Activated T-cell treated with anti-CD3 and anti-CD28 coated beads, Interleukin-2, amount 50 U/mL, for 4 hours (primary cell): ENCODE measurements at regions not wholly inside any gene's neighbourhood (a gene's known extent, or its start where the extent isn't known, plus 50 kb on each side); places are given as distances from the start of the nearest gene placed in this dataset.
"Not testable (repeated sequence)": the region's sequence is repeated elsewhere in the genome, so short reads cannot be mapped to it uniquely, and the experiment has no call there.

Experiments
- ATAC-seq, 2 donors: fragments of 200-7000 bp; cut with Tn5 transposase; one replicate each; pipeline ENCODE4 v1.10.0; 2021
- DNase-seq: peaks from one replicate; pipeline ENCODE4 v3.0.0-alpha.2; 2020
- H3K27me3 Mint-ChIP-seq: one replicate; pipeline ENCODE4 v1.8.0; 2021; ENCODE audit warnings: low read depth, mixed read lengths
- H3K36me3 Mint-ChIP-seq: one replicate; pipeline ENCODE4 v1.8.0; 2022; ENCODE audit warnings: mixed read lengths; ENCODE audit not compliant: insufficient read depth
- H3K4me1 Mint-ChIP-seq: one replicate; pipeline ENCODE4 v1.8.0; 2021; ENCODE audit warnings: low read depth, mixed read lengths
- H3K4me3 Mint-ChIP-seq: one replicate; pipeline ENCODE4 v1.8.0; 2021; ENCODE audit warnings: mild to moderate bottlenecking, moderate library complexity, mixed read lengths
- H3K9me3 Mint-ChIP-seq: one replicate; pipeline ENCODE4 v1.8.0; 2021; ENCODE audit warnings: mixed read lengths

DNA sequence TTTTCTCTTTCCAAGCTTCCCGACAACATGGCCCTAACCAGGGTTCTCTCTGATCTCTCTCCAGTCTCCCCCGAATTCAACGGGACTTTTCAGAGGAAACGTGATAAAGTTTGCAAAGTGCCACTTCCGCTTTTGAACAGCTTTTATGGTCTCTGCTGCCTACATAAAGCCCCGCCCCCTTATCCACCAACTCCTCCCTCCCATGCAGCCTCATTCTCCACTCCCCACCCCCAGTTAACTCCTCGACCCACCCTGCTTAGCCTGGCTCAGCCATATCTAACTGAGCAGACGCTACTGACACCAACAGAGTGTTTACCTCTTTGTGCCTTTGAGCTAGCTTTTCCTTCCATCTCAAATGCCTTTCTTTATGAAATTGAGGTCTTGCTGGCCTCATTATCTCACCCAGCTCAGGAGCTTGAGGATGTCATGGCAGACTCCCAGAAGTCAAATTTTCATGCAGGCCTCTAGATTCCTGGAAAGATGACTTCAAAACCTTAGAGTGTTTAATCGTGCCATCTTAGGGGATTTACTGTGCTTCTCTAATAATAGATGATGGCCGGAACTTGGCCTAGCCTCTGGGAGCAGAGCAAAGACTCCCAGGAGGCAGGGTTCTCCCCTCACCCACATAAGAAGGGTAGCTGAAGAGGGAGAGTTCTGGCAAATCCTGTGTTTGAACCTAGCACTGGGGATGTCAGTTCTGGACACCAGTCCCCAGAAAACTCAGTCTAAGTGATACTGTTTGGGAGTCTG is 606.0 kb downstream of the BCOR start:
- Mint-ChIP-seq H3K4me3 (peak overlapping the region; percentile 42), H3K36me3 (no peaks in the 10 kb centered on the region), H3K4me1 (peaks cover 40% of the 10 kb centered on the region), H3K27me3 (no peaks in the 10 kb centered on the region), H3K9me3 (no peaks in the 10 kb centered on the region)
- DNase-seq (peak; percentile 53), ATAC-seq (peak; percentile 85 to 91)

DNA sequence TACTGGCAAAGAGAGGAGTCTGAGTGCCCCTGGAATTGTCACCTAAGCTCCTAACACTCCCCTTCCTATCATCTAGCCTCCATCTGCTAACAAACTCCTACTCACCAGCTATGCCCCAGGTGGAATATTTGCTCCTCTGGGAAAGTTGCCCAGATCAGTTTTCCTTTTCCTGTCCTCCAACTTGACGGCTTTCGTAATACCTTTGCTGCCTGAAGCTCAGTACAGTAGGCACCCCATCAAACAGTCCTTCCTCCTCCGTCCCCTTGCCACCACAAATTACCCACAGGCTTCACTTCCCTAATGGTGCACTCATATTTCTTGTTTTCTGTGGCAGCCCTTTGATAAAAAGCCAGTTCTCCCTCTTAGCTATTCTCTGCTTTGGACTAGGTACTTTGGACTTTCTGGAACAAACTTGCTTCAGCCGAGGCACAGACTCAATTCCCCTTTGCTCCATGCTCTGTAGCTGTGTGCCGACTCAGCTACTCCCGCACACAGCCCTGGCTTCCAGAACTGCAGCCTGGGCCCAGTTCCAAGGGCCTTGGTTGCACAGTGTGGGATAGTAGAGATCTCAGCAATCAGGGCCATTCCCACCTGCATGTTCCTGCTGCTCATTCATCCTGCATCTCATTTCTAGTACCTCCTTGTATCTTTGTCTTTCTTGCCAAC is 605.1 kb downstream of the BCOR start:
- ATAC-seq: no peak
- H3K36me3 Mint-ChIP-seq: no peaks in the 10 kb centered on the region
- no peak for DNase-seq
- H3K27me3 Mint-ChIP-seq: no peaks in the 10 kb centered on the region
- H3K4me1 Mint-ChIP-seq: peaks cover 34% of the 10 kb centered on the region
- no peak overlapping the region for H3K4me3 Mint-ChIP-seq
- H3K9me3 Mint-ChIP-seq: no peaks in the 10 kb centered on the region

DNA sequence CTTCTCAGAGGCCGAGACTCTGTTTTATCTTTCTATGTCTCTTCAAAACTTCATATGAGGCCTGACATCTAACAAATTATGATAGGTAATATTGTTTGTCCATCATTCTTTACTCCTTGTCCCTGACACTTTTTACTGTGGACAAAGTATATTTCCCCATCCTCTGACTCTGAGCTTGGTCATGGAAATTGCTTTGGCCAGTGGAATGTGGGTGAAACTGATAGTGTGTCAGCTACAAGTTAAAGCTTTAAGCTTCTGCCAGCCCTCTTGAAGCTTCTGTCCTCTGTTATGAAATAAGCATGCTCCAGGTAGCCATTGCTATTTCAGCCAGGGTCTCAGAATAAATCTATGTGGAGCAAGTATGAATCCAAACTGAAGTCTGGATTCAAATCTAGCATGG is 604.6 kb downstream of the BCOR start:
- Mint-ChIP-seq H3K36me3 (no peaks in the 10 kb centered on the region), H3K27me3 (no peaks in the 10 kb centered on the region), H3K9me3 (no peaks in the 10 kb centered on the region), H3K4me3 (no peak overlapping the region), H3K4me1 (peaks cover 30% of the 10 kb centered on the region)
- DNase-seq (no peak), ATAC-seq (no peak)

GRCh38 chrX:39497117-39497516 is 600.6 kb downstream of the BCOR start:
- H3K4me3 Mint-ChIP-seq, H3K9me3 Mint-ChIP-seq, H3K36me3 Mint-ChIP-seq, H3K27me3 Mint-ChIP-seq, DNase-seq, ATAC-seq, H3K4me1 Mint-ChIP-seq: not testable (repeated sequence)

DNA sequence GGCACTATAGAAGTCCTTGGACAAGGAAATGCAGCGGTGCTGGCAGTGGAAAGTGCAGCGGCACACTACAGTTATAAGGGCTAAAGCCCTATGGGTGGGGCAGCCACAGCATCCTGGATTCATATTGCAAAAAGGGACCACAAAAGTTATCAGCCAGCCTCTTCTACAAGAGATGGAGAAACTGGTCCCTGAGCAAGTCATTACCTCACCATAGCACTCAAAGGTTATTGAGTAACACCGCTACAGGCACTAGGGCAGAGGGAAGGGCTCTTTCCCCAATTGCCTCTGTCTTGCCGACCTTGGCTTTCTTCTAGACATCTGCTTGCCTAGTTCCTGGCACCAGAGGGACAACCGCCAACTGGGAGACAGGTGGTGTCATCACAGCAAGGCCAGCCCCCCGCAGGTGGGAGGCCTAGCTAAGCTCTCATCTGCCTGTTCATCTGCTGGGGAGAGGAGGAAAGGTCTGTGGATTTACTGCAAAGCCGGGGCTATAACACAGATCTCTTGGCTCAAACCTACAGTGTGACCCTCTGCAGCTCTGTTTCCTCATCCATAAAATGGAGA is 600.0 kb downstream of the BCOR start:
- Mint-ChIP-seq H3K27me3 (no peaks in the 10 kb centered on the region), H3K36me3 (no peaks in the 10 kb centered on the region), H3K9me3 (no peaks in the 10 kb centered on the region), H3K4me3 (no peak overlapping the region), H3K4me1 (peaks cover 2% of the 10 kb centered on the region)
- DNase-seq: no peak
- ATAC-seq: no peak

DNA sequence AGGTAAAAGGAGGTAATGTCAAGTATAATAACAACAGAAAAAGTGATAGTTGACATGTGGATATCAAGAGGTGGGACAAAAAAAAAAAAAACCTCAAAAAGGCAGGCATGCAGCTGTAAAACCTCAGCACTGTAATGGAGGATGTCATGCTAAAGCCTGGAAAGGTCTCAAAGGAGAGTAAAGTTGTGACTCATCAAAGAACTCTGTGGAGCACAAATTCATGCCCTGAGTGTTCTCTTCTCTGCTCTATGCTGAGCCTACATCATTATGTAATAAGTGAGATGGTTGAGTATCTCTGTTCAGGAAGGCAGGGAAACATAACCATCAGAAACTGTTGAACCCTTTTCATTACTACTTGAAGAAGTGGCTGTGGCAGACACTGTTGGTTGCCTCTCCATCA is 597.8 kb downstream of the BCOR start:
- Mint-ChIP-seq H3K4me3 (no peak overlapping the region), H3K36me3 (no peaks in the 10 kb centered on the region), H3K27me3 (no peaks in the 10 kb centered on the region), H3K9me3 (no peaks in the 10 kb centered on the region), H3K4me1 (peaks cover 6% of the 10 kb centered on the region)
- no peak for DNase-seq
- ATAC-seq: no peak

DNA sequence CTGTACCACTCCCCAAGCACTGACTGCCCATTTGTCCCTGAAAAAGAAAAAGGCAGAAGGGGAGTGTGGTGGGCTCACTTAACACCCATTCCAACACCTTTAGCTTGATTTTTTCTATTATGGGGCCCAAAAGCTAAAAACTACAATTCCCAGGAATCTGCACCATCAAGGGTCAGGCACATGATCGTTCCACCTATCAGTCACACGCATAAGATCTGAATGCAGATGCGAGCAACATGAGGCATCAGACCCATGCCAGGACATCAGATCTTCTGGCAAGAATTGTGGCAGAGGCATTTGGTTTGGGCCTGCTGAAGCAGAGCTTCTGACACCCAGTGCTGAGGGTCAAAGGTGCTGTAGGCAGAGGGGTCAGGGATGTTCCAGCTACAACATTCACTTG is 595.9 kb downstream of the BCOR start:
- ATAC-seq (no peak), DNase-seq (no peak)
- Mint-ChIP-seq H3K4me1 (peaks cover 6% of the 10 kb centered on the region), H3K36me3 (no peaks in the 10 kb centered on the region), H3K27me3 (no peaks in the 10 kb centered on the region), H3K9me3 (no peaks in the 10 kb centered on the region), H3K4me3 (no peak overlapping the region)

DNA sequence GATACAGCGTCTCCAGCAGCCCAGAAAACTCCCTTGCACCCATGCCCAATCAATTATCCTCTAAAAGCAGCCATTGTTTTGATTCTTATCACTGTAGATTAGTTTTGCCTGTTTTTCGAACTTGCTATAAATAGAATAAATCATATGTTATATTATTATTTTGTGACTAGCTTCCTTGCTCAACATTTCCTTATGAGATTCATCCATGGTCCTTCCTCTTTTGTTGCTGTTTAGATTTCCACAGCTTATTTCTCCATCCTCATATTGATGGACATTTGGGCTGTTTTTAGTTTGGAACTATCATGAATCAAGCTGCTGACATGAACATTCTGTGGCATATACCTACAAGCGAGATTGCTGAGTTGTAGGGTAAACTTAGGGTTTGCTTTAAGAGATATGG is 595.3 kb downstream of the BCOR start:
- DNase-seq (no peak), ATAC-seq (no peak)
- no peaks in the 10 kb centered on the region for H3K9me3 Mint-ChIP-seq
- H3K36me3 Mint-ChIP-seq: no peaks in the 10 kb centered on the region
- H3K27me3 Mint-ChIP-seq: no peaks in the 10 kb centered on the region
- peaks cover 7% of the 10 kb centered on the region for H3K4me1 Mint-ChIP-seq
- no peak overlapping the region for H3K4me3 Mint-ChIP-seq

- DNase-seq (no peak), ATAC-seq (no peak)
- Mint-ChIP-seq H3K27me3 (no peaks in the 10 kb centered on the region), H3K36me3 (no peaks in the 10 kb centered on the region), H3K4me1 (peaks cover 23% of the 10 kb centered on the region), H3K4me3 (no peak overlapping the region), H3K9me3 (no peaks in the 10 kb centered on the region)
These were observed 593.5 kb downstream of the BCOR start for GRCh38 chrX:39504227-39504626.

DNA sequence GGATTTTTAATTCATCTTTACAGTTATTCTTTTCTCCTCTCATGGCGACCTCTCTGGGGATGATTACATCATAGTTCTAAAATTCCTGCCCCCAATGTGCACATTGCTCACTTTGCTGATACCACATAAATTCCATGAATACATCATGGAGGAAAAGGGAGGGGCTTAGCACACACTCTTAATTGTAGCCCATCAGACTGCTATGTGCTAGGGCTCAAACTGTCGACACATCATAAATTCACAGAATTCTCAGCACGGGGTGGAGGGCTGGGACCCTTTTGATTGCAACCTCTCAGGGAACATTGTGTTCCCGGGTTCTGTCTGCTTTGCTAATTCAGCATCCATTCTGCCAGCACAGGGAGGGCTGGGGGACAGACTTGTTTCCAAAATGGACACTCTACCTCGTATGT is 592.9 kb downstream of the BCOR start:
- ATAC-seq (no peak), DNase-seq (no peak)
- no peaks in the 10 kb centered on the region for H3K27me3 Mint-ChIP-seq
- H3K4me3 Mint-ChIP-seq: no peak overlapping the region
- peaks cover 23% of the 10 kb centered on the region for H3K4me1 Mint-ChIP-seq
- H3K36me3 Mint-ChIP-seq: no peaks in the 10 kb centered on the region
- H3K9me3 Mint-ChIP-seq: peaks cover 4% of the 10 kb centered on the region

- Mint-ChIP-seq H3K9me3 (peaks cover 4% of the 10 kb centered on the region), H3K4me1 (peaks cover 23% of the 10 kb centered on the region), H3K27me3 (no peaks in the 10 kb centered on the region), H3K4me3 (no peak overlapping the region), H3K36me3 (no peaks in the 10 kb centered on the region)
- DNase-seq (no peak), ATAC-seq (no peak)
These were observed 591.6 kb downstream of the BCOR start for GRCh38 chrX:39506131-39506530.

DNA sequence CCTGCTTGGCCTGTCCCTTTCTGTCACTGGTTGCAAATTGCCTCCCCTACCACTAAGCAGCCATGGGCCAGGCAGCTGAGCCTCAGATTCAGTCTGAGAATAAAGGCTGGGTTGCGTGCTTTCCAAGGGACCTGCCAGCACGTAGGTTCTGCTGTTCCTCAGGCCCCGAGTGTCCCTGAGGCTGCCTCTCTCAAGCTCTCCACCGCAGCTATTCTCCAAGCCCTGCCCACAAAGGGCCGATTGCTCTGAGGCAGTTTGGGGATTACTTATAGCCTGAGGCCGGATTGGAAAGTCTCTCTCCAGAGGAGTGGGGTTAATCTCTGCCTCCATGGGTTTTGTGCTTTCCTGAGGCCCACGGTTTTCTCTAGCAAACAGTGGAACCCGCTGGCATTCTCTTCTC is 590.7 kb downstream of the BCOR start:
- no peak for DNase-seq
- Mint-ChIP-seq H3K4me3 (no peak overlapping the region), H3K4me1 (peaks cover 23% of the 10 kb centered on the region), H3K36me3 (no peaks in the 10 kb centered on the region), H3K27me3 (no peaks in the 10 kb centered on the region), H3K9me3 (peaks cover 4% of the 10 kb centered on the region)
- no peak for ATAC-seq

- no peaks in the 10 kb centered on the region for H3K27me3 Mint-ChIP-seq
- peaks cover 23% of the 10 kb centered on the region for H3K4me1 Mint-ChIP-seq
- ATAC-seq: peak in 1 of 2 donors; percentile 12
- no peak for DNase-seq
- H3K4me3 Mint-ChIP-seq: no peak overlapping the region
- H3K9me3 Mint-ChIP-seq: peaks cover 4% of the 10 kb centered on the region
- H3K36me3 Mint-ChIP-seq: no peaks in the 10 kb centered on the region
These were observed 590.0 kb downstream of the BCOR start for GRCh38 chrX:39507617-39508299.

DNA sequence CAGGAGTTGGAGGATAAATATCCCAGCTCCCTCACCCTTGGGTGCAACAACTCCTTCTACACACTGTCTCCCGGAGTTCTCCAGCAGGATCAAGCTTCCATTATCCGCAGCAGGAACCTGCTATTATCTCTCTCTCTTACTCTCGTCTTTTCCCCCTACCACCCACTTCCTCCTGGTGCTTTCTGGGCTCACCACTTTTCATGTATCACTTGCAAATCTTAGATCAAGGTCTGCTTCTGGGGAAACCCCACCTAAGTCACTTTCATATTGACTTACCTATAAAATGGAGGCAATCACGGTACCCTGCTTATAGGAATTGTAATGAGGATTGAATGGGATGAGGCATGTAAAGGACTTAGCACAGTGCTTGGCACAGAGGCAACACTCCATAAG is 589.5 kb downstream of the BCOR start:
- no peak overlapping the region for H3K4me3 Mint-ChIP-seq
- H3K36me3 Mint-ChIP-seq: no peaks in the 10 kb centered on the region
- peak; percentile 88 to 93 for ATAC-seq
- H3K9me3 Mint-ChIP-seq: peaks cover 4% of the 10 kb centered on the region
- H3K27me3 Mint-ChIP-seq: no peaks in the 10 kb centered on the region
- DNase-seq: peak; percentile 11
- H3K4me1 Mint-ChIP-seq: peaks cover 23% of the 10 kb centered on the region
